Fibroblast of lung (primary cell): ENCODE measurements at regions not wholly inside any gene's neighbourhood (a gene's known extent, or its start where the extent isn't known, plus 50 kb on each side); places are given as distances from the start of the nearest gene placed in this dataset.

Experiments
- DNase-seq, 2 donors: peaks; one replicate each; pipeline versions ENCODE4 v3.0.0 to v3.0.0-alpha.2; 2010; ENCODE audit warnings: low read depth in 2 of 2
- H2AFZ ChIP-seq: 2 replicates; pipeline ENCODE4 v1.5.1; 2012; ENCODE audit warnings: low read length, control low read depth, inconsistent platforms
- H3K27ac ChIP-seq: 2 replicates; pipeline ENCODE4 v1.5.1; 2011; ENCODE audit warnings: low read length, control low read depth; ENCODE audit not compliant: insufficient read depth
- H3K27me3 ChIP-seq: 2 replicates; pipeline ENCODE4 v1.5.1; 2011; ENCODE audit warnings: mild to moderate bottlenecking, low read length; ENCODE audit not compliant: control insufficient read depth, insufficient read depth
- H3K36me3 ChIP-seq: 2 replicates; pipeline ENCODE4 v1.5.1; 2011; ENCODE audit warnings: low read length; ENCODE audit not compliant: control insufficient read depth, insufficient read depth
- H3K4me1 ChIP-seq: 2 replicates; pipeline ENCODE4 v1.5.1; 2011; ENCODE audit warnings: low read length; ENCODE audit not compliant: control insufficient read depth, insufficient read depth; ENCODE audit errors: extremely low read depth
- H3K4me2 ChIP-seq: 2 replicates; pipeline ENCODE4 v1.5.1; 2011; ENCODE audit warnings: low read length, control low read depth; ENCODE audit not compliant: insufficient read depth; ENCODE audit errors: extremely low read depth
- H3K4me3 ChIP-seq, 4 experiments: fragments of 200-600 bp in 1 of 4; sonication (generic) in 1 of 4; replicated peaks in 1 of 4; 2 replicates each; pipeline ENCODE4 v1.5.1; 2011 to 2016; ENCODE audit warnings: low read length in 4 of 4, low read depth in 3 of 4, mild to moderate bottlenecking in 3 of 4, control low read depth in 2 of 4, inconsistent platforms in 1 of 4, mixed read lengths in 1 of 4; ENCODE audit not compliant: insufficient read depth in 1 of 4; ENCODE audit errors: control extremely low read depth in 1 of 4
- H3K79me2 ChIP-seq: 2 replicates; pipeline ENCODE4 v1.5.1; 2012; ENCODE audit warnings: mild to moderate bottlenecking, low read length, inconsistent platforms; ENCODE audit not compliant: control insufficient read depth, insufficient read depth
- H3K9ac ChIP-seq: 2 replicates; pipeline ENCODE4 v1.5.1; 2011; ENCODE audit warnings: mild to moderate bottlenecking, low read length, control low read depth; ENCODE audit not compliant: insufficient read depth
- H3K9me3 ChIP-seq: 2 replicates; pipeline ENCODE4 v1.5.1; 2012; ENCODE audit warnings: low read depth, low read length; ENCODE audit not compliant: control insufficient read depth, insufficient read depth
- H4K20me1 ChIP-seq: 2 replicates; pipeline ENCODE4 v1.5.1; 2011; ENCODE audit warnings: low read length; ENCODE audit not compliant: control insufficient read depth, insufficient read depth; ENCODE audit errors: extremely low read depth
- EZH2 ChIP-seq: IDR thresholded peaks from 2 replicates; pipeline ENCODE4 v1.5.1; 2012; ENCODE audit warnings: low read length, control low read depth, mild to moderate bottlenecking; ENCODE audit errors: missing control alignments
- TF ChIP-seq, protein P1 (sequence below), 2 donors: IDR thresholded peaks in 1 of 2; conservative IDR thresholded peaks in 1 of 2; 1 replicate in 1 of 2; 2 replicates in 1 of 2; pipeline ENCODE4 v1.5.1; 2011 to 2012; ENCODE audit warnings: low read length in 2 of 2, control low read depth in 1 of 2, inconsistent platforms in 1 of 2, low read depth in 1 of 2, mild to moderate bottlenecking in 1 of 2

DNA sequence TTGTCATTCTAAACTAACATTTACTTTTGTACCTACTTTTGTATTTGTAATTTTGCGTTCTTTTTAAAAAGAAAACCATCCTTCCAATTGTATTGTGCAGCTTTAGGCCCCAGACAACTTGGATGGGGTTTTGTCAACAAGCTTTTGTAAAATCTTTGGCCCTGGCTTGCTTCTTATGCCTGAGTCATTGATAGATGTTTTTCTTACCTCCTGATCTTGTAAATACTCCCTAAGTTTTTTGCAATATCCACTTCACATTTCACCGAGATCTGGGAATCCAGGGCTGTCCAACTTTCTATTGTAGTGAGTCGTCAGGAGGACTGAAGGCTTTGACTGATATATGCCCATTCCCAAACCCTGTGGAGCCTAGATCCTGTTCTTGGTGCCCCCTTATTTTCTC lies 126.9 kb upstream of the GUCY1A1 start:
- H3K4me1 ChIP-seq: no peaks in the 10 kb centered on the region
- H4K20me1 ChIP-seq: no peaks in the 10 kb centered on the region
- no peak overlapping the region for H3K27ac ChIP-seq
- no peaks in the 10 kb centered on the region for H3K9me3 ChIP-seq
- no peaks in the 10 kb centered on the region for H3K27me3 ChIP-seq
- DNase-seq: peak; percentile 23 to 33
- no peaks in the 10 kb centered on the region for H3K79me2 ChIP-seq
- no peak overlapping the region for H3K4me2 ChIP-seq
- no peak overlapping the region for H2AFZ ChIP-seq
- no peaks in the 10 kb centered on the region for H3K36me3 ChIP-seq
- H3K9ac ChIP-seq: no peak overlapping the region
- H3K4me3 ChIP-seq: no peak overlapping the region
- no peak for TF ChIP-seq EZH2
- TF ChIP-seq, protein P1, sequence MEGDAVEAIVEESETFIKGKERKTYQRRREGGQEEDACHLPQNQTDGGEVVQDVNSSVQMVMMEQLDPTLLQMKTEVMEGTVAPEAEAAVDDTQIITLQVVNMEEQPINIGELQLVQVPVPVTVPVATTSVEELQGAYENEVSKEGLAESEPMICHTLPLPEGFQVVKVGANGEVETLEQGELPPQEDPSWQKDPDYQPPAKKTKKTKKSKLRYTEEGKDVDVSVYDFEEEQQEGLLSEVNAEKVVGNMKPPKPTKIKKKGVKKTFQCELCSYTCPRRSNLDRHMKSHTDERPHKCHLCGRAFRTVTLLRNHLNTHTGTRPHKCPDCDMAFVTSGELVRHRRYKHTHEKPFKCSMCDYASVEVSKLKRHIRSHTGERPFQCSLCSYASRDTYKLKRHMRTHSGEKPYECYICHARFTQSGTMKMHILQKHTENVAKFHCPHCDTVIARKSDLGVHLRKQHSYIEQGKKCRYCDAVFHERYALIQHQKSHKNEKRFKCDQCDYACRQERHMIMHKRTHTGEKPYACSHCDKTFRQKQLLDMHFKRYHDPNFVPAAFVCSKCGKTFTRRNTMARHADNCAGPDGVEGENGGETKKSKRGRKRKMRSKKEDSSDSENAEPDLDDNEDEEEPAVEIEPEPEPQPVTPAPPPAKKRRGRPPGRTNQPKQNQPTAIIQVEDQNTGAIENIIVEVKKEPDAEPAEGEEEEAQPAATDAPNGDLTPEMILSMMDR (conservative IDR thresholded peaks at IDR 0.05 in 1 of 2, IDR thresholded peaks at IDR 0.05 in 1 of 2; ENCODE audit: low read depth in 1 of 2, low read length in 2 of 2): no peak

DNA sequence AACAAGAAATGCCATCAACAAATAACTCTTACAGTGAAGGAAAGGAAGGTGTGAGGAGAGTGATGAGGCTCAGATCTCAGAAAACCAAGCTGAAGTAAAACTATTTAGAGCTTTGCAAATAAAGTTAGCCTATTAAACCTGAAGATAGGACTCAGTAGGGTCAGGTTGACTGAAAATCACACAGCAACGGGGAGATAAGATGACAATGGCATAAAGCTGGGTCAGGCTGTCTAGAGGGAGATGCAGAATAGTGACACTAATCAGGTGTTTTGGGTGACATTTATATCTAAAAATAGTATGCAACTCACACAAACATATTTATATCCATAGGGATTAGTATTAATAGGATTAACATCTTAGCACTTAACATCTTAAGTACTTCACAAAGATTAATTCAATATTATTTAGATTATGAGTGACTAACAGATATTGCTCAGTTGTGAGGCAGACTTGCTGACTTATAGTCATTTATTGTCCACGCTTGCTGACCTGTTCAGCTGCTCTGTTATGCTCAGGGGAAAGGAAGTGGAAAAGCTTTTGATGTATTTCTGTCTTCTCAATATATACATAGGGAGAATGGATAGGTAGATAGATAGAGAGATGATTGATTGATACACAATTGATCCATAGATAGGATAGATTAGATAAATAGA lies 130.7 kb upstream of the GUCY1A1 start:
- Histone ChIP-seq H4K20me1 (no peaks in the 10 kb centered on the region), H3K4me1 (no peaks in the 10 kb centered on the region), H3K27ac (no peak overlapping the region), H3K79me2 (no peaks in the 10 kb centered on the region), H3K9ac (no peak overlapping the region), H3K36me3 (no peaks in the 10 kb centered on the region), H3K9me3 (no peaks in the 10 kb centered on the region), H2AFZ (no peak overlapping the region), H3K27me3 (no peaks in the 10 kb centered on the region), H3K4me2 (no peak overlapping the region), H3K4me3 (no peak overlapping the region)
- no peak for DNase-seq
- no peak for TF ChIP-seq EZH2
- TF ChIP-seq, protein P1 (conservative IDR thresholded peaks at IDR 0.05 in 1 of 2, IDR thresholded peaks at IDR 0.05 in 1 of 2; ENCODE audit: low read depth in 1 of 2, low read length in 2 of 2): no peak

- no peaks in the 10 kb centered on the region for H3K36me3 ChIP-seq
- no peak overlapping the region for H3K4me3 ChIP-seq
- no peak overlapping the region for H3K4me2 ChIP-seq
- H3K9ac ChIP-seq: no peak overlapping the region
- no peaks in the 10 kb centered on the region for H3K4me1 ChIP-seq
- no peaks in the 10 kb centered on the region for H4K20me1 ChIP-seq
- H3K27ac ChIP-seq: no peak overlapping the region
- H3K27me3 ChIP-seq: no peaks in the 10 kb centered on the region
- no peak overlapping the region for H2AFZ ChIP-seq
- DNase-seq: no peak
- TF ChIP-seq EZH2: no peak
- TF ChIP-seq, protein P1 (conservative IDR thresholded peaks at IDR 0.05 in 1 of 2, IDR thresholded peaks at IDR 0.05 in 1 of 2; ENCODE audit: low read depth in 1 of 2, low read length in 2 of 2): no peak
- no peaks in the 10 kb centered on the region for H3K79me2 ChIP-seq
- no peaks in the 10 kb centered on the region for H3K9me3 ChIP-seq
Measured at GRCh38 chr4:155532373-155533085, 134.1 kb upstream of the GUCY1A1 start.
